HG03354 (cell line): ENCODE measurements at regions not wholly inside any gene's neighbourhood (a gene's known extent, or its start where the extent isn't known, plus 50 kb on each side); places are given as distances from the start of the nearest gene placed in this dataset.

ENCODE experiments used
- ATAC-seq: cut with Tn5 transposase; IDR thresholded peaks from one replicate; pipeline ENCODE4 v1.9.1; 2021; ENCODE audit warnings: mild to moderate bottlenecking; ENCODE audit not compliant: unreplicated experiment, poor library complexity, severe bottlenecking

DNA sequence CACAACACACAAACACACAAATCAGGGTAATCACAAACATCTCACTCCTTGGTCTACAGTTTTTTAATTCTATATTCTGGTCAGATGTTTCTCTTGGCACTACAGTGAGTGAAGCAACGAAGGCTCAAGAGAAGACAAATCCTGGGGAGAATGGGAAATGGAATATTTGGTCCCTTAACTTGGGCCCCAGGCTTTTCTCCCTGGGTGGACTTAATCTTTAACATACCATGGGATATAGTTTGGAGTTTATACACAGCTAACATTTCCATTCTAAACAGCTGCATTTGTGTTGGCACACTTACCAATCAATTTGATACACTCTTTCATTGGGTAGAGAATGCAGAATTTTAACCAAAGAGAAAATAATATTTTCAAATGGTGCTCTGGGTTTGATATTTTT lies 1132.6 kb upstream of the SLC10A2 start:
- ATAC-seq = no peak

DNA sequence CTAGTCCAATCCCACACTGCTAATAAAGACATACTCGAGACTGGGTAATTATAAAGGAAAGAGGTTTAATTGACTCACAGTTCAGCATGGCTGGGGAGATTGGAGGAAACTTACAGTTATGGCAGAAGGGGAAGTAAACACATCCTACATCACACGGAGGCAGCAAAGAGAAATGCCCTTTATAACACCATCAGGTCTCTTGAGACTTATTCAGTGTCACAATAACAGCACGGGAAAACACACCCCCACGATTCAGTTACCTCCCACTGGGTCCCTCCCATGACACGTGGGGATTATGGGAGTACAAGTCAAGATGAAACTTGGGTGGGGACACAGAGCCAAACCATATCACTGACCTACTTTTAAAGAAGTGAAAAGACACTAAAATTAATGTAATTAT lies 1130.4 kb upstream of the SLC10A2 start:
- ATAC-seq = no peak

DNA sequence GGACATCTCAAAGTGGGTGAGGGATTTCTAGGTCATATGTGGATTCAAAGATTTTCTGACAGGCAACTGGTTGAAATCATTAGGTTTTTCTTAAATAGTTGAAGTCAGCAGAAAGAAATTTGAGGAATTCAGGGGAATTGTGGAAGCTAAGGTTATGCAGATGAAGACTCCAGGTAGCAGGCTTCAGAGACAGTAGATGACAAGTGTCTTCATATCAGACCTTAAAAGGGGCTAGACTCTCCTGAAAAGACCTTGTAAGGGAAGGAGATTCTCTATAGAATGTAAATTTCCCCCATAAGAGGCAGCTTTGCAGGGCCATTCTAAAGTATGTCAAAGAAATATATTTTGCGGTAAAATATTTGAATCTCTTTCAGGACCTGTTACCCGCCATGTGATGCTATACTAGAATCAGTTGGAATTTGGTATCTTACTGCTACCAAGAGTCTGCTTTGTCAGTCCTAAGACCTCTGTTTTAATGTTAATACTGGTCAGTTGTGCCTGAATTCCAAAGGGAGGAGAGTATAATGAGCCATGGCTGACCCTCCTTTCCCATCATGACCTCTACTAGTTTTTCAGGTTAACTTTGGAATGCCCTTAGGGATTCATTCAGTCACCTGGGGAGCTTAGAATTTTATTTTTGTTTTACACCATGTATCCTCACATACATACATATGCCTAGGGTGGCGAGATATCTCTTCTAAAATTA lies 1115.5 kb upstream of the SLC10A2 start:
- no peak for ATAC-seq

DNA sequence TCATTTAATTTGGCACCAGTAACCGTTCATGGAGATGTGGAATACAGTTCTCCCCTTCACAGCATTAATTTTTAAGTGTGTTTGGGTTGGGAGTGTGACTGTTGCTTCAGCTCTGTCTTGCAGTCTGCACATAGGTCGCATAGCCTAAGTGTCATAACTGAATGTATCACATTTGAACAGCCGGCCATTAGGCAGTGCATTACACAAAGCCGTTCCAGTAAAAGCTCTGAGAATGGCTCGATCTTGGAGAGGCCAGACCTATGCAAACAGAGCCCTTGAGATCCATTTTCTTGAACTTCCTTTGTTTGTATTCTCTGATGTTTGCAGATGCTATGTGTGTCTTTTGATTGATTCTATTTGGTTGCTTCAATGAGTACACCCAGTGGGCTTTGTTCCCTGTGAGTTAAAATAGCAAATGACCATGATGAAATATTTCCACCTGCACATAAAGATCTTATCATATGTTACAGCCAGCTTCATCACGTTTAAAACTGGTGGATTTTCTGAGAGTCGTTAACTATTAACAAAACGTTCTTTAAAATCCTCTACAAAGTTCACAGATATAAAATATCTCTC lies 1104.9 kb upstream of the SLC10A2 start:
- no peak for ATAC-seq

DNA sequence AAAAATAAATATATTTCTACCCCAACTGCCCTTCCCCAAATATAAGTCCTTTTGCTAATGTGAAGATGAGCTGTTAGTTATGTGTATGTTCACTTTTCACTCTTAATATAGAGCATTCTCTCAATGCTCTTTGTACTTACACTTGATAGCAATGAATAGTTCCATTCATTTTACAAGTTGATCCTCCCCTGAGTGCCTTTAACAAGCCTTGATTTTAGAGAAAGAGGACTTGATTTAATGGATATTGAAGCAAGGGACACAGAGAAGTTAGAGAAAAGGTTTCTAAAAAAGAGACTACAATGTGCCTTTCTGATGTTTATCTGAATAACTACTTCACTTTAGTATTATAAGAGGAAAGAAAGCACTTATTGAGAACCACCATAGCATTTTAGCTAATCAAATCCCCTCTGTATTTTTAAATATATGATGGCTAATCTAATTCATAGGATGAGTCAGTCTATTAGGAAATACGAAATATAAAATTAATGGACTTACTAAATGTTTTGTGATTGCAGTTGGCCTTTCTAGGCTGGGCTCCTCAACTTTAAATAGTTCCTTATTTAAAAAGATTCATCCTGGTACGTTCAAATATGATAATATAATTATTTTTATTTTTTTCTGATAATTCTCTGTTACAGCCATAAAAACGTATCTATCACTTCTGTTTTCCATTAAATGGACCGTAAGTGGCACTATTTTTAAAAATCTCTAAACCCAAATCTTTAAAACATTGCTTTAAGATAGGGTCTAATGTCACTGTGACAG lies 1097.8 kb upstream of the SLC10A2 start:
- no peak for ATAC-seq

DNA sequence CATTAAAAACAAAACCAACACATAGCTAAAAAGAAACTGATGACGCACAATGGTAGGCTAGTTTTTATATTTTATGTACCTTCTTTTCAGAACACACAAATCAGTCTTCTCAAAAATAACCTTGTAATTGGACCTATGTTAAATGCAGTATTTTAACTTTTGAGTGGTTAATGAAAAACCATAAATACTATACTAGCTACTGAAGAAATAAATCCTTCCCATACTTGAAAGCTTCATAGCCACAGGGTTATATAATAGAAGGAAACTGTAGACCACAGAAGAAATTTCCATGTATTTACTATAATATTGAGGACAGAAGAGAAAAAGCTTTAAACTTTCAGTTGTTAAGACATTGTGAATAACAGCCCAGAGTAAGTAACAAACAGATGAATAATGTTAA lies 1094.3 kb upstream of the SLC10A2 start:
- ATAC-seq = no peak

DNA sequence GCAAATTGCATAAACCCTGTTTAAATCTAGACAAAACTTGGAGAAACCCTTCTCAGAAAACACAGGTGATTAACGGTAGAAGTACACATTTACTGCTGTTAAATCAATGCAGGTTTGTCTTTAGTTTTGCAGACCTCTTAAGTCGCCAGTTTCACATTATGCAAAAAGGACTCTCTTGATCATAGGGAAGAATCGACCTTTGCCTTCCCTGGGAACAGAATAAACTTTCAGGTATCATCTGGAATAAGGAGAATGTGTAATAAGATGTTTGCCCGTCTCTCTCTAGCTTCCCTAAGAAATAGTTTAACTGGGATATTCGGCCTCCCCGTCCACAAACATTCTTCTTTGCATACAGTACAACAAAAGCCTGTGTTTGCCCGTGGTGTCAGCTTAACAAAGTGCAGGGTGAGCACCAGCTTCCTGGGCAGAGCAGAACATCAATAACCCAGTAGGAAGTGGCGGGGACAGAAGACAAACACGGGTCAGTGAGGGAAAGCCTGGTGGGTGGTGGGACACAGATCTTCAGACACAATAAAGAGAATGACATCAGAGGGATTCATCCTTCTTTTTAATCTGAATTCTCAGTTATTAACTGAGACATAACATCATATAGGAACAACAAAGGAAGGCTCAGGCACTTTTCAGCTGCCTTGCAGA lies 1077.7 kb upstream of the SLC10A2 start:
- no peak for ATAC-seq

DNA sequence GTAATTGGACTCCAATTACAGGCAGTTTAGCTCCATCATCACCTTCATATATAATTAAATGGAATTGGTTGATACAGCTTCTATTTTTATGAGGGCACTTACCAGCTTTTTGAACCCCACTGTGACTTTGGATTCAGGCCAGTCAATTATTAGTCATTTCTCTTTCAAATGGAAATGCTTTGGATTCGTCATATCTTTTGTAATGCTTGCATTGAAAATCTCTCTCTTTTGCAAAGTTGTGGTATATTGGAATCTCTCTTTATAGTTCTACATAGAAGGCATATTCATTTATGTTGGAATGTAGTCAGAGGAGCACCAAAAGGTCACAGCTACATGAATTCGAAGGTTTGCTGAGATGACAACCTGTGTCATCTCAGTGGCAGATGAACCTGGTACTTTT lies 1074.3 kb upstream of the SLC10A2 start:
- ATAC-seq = no peak

DNA sequence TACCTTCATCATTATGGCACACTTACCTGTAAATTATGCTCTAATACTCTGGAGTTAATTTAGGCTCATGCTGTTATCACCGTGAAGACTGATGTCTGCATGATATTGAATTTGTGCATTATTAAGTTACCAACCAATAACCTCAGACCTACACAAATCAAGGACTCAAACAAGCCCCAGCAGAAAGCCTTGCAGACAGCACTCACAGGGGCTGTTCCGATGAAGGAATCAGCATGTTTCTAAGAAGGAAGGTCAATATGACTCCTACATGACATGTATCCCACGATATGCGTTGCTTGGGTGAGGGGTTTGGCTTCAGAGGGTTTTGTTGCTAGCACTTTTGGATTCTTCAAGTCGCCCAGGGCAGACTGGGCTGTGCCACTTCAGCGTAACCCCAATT lies 1071.2 kb upstream of the SLC10A2 start:
- no peak for ATAC-seq

DNA sequence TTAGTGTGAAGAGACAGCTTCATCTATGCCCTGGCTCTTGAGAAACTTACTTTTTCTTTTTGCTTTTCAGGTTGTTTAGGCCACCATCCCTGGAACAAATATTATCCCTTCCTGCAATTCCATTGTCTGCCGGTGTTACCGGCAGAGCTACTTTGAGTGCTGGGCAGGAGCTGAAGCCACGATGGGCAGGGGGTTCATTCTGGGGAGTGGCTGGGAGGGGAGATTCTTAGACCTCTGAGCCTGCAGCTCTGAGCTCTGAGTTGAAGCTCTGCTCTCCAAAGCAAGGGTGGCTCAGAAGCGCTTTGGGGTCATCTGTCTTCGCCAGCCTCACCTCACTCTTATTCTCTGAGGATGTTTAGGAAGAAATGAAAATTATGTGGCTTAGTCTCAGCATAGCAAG lies 1066.6 kb upstream of the SLC10A2 start:
- ATAC-seq = no peak

DNA sequence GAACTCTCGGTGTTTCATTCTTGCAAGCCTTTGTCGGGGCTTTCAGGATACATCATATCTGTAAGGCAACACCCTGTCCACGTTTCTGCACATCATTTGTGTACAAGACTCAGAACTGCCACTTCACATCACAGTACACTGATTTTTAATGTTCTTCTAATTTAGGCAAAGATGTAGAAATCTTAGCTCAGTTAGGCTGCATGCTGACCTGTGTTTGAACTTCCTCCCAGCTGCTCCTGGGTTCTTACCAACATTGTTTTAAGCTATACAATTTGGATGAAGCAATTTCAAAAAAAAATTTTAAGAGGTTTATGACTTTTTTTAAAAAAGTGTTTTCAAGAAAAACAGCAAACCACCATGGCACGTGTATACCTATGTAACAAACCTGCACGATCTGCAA lies 1047.9 kb upstream of the SLC10A2 start:
- ATAC-seq = no peak

DNA sequence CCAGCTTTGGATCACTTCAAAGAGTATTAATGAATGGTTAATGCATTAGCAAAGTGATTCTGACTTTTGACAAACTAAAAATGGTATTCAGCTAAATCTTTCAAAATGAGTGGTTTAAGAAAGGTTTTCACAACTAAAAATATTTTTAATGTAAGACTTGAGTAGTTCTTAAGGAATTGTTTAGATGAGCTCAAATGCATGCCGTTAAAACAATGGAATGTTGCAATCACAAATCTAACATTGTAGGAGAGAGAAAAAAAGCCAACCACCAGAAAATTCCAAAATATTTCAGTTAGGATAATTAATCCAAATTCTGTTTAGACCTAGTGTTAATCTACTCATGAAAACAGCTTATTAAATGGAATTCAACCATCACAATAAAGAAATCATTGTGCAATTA lies 1044.8 kb upstream of the SLC10A2 start:
- ATAC-seq = no peak

DNA sequence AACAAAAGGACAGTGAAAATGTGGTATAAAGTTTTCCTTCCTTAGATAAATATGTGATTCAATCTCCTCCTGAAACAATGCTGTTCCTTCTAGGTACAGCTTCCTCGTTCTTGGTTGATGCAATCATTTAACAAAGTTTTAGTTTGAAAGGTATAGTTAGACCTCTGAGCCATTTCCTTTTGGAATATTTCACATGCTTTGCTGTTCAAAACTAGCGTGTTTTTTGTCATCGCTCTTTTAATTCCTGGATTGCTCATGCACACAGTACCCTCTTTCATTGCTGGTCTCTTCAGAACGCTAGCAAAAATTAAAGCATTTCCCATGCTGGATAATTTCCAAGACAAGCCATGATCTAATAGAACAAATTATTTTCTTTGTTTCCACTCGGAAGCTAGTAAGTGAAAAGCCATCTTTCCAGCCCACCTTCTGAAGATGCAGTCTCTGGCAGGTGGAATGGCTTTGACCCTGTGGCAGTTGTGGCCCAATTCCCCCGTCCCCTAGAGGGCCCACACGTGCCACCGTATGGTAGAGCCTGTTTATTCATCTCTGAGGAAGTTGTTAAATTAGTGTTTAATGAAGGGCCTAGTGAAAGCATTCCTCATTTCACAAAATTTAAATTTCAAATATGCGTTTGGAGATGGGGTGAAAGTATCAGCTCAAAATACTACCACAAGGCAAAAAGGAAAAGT lies 1040.6 kb upstream of the SLC10A2 start:
- ATAC-seq = no peak

DNA sequence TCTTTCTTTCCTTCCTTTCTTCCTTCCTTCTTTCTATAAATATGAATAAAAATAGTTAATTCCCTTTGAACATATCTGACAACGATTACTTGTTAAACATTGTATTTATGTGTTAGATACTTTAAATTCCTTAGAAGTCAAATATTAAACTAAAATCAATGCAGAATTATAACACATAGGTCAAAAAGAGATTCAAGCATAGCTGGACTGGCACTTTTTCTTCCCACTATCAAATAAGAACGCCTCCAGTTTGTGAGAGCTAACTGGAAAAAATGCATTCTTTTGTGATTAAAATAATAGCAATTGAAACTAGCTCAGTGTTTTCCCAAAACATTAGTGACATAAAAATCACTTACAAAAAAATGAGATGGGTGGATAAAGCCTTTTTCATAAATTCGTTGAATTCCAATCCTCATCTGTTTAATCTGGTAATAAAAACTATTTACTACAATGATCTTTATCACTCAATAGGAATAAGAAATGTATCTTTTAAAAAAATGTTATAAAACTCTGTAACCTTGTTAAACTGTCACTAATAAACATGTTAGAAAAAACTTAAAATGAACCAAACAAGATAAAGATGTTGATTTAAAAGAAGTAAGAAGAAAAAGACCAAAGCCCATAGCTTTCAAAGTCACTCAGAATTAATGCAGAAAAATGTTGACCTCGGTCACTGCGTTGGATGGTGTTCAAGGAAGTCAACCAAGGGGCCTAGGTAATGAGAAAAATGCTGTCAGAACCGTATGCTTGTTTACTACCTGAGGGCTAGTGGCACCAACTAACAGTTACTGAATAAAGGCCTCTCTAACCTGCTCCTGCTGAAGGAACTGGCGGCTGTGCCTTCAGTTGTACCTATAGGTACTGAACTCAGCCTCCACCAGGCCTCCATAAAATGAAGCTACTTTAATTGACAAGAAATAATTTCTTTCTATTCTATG lies 1039.5 kb upstream of the SLC10A2 start:
- no peak for ATAC-seq

DNA sequence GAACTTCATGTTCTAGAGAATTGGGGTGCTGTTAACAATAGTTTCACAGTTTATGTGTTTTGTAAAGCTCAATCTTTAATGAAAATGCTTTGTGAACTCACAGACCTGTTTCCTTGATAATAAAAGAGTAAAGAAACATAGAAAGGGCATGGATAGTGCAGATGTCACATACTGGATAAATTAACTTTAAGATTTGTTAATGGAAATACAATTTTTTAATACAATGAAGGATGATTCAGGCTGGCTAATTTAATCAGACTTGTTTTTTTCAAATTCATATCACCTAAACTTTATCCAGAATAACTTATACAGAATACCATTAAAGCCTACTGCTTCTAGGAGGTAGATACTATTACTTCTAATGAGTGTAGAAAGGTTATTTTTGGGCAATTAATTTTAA lies 1033.5 kb upstream of the SLC10A2 start:
- ATAC-seq = no peak

DNA sequence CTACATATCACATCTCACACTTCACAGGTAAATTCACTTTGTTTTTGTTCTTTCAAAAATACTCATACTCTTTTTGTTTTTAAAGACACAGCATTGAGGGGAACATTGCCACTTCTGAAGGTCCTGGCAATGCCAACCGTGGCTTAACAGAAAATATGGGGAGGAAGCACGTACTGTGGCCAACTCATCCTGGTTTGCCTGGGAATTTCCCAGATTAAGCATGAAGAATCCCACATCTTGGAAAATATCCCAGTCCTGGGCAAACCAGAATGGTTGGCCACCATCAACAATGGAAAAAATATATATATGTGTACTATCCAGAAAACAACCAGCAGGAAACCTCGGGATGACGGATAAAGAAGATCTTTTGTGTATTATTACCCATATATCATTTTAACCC lies 1032.2 kb upstream of the SLC10A2 start:
- no peak for ATAC-seq

DNA sequence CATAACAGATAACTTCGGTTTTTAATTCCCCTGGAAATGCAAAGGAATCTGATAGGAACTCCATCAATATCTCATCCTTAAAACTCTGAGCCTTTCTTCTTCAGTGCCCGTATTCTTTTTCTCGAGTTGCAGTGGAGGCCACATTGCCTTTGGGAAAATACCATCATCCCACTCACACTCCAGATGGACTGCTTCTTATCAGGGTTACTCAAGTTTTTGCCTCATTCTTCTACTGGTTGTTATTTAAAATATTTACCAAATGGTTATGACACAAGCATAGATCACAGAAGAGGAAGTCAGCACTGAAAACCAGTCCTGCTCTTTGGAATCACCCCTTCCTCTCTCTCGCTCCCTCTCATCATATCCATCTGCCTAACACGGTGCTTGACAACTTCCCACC lies 1020.5 kb upstream of the SLC10A2 start:
- no peak for ATAC-seq

DNA sequence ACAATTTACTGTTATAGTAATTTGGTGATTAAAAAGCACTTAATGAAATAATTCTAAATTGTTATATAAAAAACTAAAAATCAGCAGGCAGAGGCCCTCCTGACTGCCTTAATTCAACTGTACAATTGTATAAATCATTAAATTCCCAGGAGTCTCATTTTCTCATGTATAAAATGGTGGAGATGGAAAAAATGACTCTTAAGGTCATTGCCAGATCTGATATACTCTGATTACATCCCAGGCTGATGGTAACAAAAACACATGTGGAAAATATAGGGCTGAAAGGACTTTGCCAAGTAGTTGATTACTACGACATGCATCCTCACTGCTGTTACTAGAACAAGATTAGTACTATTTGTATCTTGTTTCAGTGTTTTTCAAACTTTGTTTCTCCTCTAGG lies 1020.0 kb upstream of the SLC10A2 start:
- ATAC-seq = no peak

DNA sequence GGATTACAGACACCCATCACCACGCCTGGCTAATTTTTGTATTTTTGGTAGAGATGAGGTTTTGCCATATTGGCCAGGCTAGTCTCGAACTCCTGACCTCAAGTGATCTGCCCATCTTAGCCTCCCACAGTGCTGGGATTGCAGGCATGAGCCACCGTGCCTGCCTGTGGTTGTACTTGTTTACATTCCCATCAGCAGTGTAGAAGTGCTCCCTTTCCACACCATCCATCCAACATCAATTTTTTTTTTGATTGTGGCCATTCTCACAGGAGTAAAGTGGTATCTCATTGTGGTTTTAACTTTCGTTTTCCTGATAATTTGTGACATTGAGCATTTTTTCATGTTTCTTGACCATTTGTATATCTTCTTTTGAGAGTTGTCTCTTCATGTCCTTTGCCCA lies 1019.4 kb upstream of the SLC10A2 start:
- ATAC-seq = no peak
